GM19324 (cell line): ENCODE measurements at regions not wholly inside any gene's neighbourhood (a gene's known extent, or its start where the extent isn't known, plus 50 kb on each side); places are given as distances from the start of the nearest gene placed in this dataset.

ENCODE experiments used
- ATAC-seq: cut with Tn5 transposase; IDR thresholded peaks from one replicate; pipeline ENCODE4 v1.9.1; 2021; ENCODE audit warnings: mild to moderate bottlenecking, moderate library complexity; ENCODE audit not compliant: unreplicated experiment, low FRiP score

DNA sequence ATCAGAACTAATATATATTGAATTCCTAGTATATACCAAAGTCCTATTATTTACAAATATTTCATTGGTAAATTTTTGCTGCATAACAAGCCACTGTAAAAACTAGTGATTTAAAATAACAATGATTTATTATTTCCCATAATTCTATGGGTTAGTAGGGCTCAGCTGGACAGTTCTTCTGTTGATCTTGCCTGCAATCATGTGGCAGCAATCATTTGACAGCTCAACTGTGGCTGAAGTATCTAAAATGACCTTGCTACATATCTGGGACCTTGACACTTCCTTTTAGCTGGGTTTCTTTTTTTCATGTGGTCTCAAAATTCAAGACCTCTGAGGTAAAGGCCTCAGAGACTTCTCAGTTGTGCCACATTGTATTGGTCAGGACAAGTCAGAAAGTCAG, 598.5 kb upstream of the PITX2 start:
- no peak for ATAC-seq

DNA sequence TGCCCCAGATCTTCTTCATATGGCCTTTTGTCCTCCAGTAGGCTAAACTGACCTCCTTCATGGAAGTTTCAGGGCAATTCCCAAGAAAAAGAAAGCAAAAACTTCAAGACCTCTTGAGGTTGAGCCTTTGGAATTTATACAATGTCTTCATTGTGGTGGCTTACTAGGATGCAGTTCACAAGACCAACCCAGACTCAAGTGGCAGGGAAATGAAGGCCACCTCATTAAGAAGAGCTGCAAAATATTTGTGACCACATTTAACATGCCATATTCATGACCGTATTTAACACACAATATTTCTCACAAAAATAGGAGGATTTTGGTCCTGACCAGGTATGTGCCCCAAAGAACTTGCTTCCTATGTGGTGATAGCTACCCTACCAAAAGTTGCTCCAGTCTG, 605.5 kb upstream of the PITX2 start:
- no peak for ATAC-seq

DNA sequence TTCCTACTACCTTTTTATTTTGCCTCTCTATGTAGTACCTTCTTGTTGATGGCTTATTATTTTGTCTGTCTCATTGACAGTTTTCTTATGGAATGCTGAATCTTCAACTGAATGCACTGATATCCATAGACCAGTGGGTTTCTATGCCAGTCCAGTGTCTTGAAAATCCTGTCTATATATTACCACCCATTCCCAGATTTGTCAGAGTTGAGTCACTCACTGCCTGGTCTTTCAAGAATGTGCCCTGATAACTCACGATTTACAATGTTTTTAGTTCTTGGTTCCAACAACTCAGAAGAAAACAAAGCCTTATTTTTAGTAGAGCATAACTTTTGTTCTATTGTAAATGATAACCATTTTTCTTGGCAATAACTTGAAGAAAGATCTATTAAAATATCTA, 606.0 kb upstream of the PITX2 start:
- ATAC-seq: no peak

DNA sequence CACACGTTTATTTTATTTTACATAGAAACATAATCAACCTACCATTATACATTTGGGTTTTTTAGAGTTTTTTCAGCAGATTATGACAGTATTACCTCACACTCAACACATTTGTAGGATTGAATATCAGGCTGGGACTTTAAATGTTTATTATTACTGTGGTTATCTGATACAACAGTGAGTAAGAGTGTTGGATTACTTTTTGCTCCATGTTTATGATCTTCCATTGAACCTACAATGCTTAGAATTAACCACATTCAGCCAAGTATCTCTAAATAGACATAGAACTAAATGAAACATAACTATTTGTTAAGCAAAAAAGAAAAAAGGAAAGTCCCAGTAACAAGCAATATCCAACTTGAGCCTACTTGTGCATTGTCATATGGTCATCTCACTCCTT, 607.4 kb upstream of the PITX2 start:
- no peak for ATAC-seq

DNA sequence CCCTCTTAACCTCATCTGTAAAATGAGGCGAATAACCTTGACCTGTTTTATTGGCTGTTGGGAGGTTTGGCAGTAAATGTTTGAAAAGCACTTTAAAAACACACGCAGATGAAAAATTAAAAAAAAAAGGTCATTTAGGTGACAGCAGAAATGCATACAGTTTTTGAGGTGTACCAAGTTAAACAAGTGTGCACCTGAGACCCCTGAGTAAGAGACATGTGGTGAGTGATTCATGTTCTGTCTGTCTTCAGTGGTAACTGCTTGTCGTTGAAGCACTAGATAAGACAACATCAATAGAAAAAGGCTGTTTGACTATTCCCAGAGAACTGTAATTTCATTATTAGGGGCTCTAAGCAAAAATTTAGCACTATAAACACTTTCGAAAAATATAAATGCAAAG, 608.4 kb upstream of the PITX2 start:
- ATAC-seq: no peak

DNA sequence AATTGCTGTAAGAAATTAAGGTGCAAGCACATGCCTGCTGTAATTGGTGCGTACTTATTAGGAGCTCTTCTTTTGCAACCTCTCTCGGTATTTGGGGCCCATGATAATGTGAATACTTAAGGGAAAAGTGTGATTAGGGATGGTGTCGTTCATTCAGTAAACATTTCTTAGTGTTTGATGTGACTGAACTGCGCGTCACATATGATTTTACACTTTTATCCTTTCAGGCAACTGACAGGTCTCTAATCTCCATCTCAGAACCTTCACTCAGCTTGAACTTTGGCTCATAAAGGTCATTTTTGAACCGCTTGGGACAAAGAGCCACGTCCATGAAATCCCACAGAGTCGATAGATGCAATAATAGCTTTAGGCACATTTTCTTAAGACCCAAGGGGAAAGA, 612.1 kb upstream of the PITX2 start:
- ATAC-seq: no peak

DNA sequence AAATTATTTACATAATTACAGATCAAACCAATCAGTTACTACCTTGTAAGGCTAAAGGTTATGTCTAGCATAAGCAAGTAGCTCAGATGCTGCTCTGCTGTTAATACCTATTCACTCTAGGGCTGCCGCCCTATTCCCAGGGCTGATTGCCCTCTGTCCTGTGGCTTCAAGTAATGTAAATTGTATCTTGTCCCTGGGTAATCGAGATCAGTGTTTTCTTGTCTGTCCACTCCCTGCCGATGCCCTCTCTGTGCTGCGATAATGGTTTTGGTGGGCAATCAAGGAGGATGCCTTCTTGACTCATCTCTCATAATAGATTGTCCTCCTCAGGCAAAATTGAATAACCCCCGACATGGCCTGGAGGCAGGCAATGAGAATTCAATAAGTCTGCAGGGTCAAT, 641.0 kb upstream of the PITX2 start:
- no peak for ATAC-seq

DNA sequence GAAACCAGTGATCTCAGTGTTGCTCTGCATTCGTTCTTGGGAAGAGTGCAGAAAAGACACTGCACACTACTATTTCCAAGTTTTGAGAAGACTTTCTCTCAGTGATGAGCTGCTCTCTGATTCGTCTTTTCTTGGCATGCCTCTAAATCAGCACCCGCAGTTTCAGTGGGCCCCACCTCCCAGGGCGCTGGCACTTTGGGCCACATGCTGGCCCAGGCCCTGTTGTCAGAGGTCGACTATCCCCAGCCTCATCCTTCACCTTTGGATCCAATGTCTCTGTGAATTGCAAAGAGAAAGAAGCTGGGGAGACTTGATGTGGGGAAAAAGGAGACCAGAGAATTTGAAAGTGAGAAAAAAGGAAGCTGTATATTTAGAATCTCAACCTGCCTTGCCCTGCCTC, 644.1 kb upstream of the PITX2 start:
- ATAC-seq: no peak

DNA sequence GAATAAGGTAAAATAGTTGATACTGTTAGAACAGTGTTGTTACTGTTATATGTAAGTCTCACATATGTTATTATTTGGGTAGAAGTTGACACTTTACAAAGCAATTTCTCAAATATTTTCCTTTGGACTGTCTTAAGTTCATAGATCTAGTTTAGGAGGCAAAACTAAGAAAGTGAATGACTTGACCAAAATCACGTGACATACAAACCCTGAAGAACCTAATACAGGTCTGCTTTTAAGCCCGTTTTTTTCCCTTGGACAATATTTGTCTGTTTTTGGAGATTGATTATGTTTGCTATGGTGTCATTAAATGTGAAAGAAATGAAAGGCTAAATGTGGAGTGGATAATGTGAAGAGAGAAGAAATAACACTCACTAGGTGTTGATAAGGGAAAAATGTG, 644.9 kb upstream of the PITX2 start:
- ATAC-seq: no peak

DNA sequence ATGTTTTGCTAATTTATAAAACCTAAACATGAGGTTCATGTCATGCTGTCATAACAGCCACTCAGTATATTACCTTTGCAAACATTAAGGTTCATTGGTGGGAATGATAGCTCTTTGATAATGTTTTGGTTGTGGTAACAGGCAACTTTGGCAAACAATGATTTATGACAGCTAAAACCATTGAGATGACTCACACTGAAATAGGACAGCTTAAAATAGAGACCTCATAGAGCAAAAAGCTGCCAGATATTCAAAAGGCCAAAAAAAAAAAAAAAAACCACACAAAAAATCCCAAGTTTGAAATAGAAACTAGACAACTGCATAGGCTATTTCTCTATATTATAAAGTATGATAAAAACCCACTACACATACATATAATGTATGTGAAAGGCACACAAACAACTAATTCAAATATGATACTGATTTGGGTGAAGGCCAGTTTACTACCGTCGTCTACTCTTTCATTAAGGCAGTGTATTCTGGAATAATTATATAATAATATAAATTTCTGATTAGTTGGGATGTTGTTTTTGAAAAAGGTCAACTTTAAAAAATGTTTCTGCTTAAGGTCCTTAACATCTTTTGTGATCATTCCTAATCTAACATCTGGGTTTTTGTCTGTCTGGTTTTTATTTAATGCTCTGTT, 646.0 kb upstream of the PITX2 start:
- ATAC-seq: no peak

DNA sequence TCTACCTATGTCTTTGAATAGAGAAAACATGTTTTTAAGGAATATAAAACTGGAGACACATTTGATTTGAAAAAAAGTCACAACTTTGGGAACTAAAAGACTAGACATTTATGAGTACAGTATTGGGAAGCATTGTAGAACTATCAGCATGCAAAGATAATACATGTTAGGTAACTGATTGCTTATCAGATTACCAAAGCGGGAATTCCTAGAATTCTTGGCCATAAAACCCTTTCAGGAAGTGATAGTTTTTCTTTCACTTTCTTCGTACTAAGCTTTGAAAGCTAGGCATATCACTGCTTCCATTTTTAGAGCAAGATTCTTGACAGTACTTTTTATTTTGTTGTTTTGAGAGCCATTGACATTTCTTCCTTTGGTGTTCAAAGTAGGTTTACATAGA, 646.6 kb upstream of the PITX2 start:
- no peak for ATAC-seq

DNA sequence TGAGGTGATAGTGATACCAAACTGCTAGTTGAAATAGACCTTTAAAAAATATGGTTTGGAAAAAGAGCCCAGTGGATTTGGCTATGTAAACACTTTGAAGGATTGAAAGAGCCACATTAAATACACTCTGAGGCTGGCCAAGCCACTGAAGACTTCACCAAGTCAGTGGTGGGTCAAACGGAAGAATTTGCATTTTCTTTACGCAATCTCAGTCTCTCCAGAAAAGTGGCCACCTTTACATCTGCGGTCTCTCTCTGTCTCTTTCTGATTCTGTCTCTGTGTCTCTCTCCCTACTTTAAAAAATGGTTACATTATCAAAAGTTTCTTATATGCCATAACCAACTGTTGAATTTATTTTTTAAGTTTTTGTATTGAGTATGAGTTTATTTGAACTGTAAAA, 651.2 kb upstream of the PITX2 start:
- no peak for ATAC-seq

DNA sequence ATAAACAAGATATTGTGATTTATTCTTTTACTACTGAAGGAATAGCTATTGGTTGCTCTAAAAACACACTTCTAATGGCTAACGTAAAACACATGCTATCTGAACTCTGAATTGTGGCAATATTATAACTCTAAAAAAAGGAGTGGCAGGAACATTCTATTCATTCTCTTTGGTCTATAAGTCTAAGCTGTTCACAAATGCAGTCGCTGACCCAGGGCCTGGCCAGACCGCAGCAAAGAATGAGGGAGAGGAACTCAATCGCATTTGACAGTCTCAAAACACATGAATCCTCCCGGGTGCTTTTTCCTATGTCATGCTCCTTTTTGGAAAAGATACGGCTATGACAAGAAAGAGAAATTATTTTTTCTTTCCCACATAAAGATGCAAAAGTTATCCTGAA, 651.6 kb upstream of the PITX2 start:
- no peak for ATAC-seq

DNA sequence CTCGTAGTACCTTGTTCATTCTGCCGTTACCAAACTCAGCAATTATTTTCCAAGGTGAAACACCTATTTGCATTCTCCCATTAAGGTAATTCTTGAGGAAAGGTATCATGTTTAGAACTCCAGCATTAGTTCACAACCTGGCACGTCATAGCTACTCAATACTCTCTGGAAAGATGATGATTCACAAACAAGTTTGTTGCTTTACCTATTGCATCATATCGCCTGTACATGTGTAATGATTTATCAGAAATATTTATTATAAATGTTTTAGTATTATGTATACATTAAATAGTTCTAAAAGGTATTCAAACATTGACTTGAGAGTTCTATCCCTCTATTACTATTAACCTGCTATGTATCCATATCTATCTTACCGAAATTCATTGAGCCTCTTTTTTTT, 658.3 kb upstream of the PITX2 start:
- ATAC-seq: no peak

DNA sequence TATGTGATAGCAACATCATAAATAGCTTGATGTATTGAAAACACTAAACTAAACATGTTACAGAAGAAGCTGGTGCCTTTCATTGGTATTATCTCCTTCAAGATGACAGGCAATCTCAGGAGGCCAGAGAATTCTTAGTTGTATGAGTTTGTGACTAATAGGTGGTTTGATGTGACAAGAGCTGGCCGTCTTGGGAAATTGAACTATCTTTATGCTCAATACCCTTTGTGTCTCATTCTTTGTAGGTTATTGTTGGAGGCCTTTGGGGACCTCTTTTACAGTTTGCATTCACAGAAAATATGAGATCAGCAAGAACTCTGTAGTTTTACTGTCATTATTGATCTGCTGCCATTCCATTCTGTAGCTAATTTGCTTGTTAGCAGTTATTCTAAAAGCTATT, 659.2 kb upstream of the PITX2 start:
- ATAC-seq: no peak

DNA sequence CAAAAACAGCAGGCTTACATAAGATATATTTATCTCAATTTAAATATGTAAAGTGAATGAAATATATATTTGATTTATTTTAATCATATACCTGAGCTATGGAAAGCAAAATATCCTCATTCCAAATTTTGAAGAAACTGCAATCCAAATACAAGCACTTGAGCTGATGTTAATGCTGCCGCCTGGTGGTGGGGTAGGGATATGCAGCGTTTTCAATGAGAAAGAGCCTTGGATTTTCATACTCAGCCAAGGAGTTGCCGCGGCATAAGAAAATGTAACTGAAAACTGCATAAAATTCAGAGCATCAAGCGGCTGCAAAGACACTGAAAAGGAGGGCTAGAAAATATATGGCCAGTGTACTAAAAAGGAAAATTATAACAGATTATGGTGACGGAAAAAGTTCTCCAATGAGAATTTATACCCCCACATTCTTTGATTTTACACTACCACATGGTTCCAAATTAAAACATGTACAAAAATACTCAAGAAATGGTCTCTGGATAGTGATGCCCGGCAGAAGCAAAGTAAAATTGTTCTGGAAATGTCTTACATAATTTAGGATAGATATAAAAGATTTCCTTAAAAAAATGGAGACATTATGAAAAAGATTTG, 660.3 kb upstream of the PITX2 start:
- ATAC-seq: peak; percentile 49

DNA sequence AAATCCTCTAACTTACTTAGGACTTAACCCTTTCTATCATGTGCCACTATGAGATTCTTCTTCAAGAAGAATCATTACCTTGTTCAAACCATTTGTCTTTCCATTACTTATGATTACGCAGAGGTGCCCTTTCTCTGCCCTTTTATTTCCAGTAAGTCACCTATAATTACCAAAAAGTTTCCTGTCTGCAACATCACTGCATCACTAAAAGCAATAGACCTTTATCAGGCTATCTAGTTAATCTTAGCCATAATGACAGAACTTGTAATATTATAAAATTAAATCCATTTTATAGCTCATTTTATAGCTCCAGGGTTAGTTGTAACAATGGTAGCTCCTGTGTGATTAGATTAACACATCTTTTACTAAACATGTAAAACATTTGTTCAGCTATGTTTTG, 673.6 kb upstream of the PITX2 start:
- ATAC-seq: no peak

DNA sequence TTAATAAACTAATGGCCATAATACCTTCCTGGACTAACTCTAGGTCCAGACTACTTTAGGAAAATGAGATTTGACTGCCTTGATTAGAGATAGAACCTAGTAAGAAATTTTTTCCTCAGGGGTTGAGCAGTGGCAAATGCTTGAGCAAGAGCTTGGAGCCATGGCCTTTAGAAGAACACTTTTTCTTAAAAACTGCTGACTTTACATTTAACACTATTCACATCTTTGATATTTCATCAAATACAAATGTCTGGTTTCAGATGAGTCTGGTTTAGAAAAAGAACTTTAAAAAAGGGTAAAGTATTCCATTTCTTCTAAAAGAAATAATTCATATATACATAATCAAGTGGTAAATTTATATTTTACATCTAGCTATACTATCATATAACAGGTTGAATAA, 680.9 kb upstream of the PITX2 start:
- no peak for ATAC-seq

DNA sequence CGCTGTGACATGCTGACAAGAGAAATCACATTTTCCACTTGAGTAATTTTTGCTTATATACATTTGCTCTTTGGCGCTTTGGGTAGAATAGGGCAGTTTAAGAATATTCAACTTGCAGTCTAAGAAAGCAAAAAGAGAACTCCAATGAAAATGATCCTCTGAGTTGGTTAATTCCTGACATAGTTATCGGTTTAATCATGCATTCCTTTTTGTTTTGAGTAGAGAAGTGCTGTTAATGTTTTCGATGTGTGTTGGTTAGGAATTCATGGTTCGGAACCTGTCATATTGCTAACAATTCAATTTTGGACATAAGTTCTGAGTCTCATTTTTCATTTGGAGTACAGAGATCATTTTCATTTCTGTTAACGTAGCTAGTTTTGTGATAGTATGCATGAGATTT, 700.6 kb upstream of the PITX2 start:
- no peak for ATAC-seq

DNA sequence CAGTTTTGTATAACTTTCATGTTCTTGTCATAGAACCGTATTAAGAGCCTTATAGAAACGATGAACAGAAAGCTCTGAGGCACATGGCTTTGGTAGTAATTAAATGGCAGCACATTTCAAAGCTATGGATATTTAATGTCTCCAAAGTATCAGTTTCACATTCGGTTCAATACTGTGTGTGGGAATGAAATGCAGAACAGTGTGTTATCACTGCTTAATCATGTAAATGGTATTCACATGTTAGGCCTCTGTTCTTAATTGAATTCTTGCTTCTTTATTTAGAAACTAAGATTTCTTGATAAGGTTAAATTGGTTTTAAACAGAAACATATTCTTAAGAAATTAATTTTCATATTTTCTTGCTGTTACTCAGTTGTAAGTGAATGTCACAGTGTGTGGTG, 701.0 kb upstream of the PITX2 start:
- ATAC-seq: no peak

DNA sequence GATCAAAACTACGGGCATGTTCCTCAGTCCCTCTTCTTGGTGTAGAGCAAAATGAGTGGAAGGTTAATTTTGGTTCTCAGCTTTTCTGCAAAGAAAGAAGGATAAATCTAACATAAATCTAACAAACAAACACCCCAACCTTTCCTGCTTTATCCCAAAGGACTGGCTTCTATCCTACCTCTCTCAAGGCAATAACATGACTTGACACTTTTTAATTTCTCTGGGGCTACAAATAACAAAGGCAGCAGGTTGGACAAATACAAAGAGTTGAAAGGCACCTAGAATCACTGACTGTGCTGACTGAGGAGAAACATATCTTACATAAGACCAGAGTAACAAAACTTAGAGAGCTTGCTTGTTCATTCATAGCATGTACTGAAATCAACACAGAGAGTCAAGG, 703.6 kb upstream of the PITX2 start:
- no peak for ATAC-seq

DNA sequence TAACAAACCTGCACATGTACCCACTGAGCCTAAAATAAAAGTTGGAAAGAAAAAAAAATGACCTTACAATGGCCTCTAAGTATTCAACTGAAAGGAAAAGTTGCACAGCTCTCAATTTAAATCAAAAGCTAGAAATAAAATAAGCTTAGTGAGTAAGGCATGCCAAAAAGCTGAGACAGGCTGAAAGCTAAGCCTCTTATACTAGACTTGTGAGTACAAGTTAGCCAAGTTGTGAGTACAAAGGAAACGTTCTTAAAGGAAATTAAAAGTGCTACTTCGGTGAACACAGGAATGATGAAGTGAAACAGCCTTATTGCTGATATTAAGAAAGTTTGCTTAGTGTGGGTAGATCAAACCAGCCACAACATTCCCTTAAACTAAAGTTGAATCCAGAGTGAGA, 707.9 kb upstream of the PITX2 start:
- ATAC-seq: no peak

DNA sequence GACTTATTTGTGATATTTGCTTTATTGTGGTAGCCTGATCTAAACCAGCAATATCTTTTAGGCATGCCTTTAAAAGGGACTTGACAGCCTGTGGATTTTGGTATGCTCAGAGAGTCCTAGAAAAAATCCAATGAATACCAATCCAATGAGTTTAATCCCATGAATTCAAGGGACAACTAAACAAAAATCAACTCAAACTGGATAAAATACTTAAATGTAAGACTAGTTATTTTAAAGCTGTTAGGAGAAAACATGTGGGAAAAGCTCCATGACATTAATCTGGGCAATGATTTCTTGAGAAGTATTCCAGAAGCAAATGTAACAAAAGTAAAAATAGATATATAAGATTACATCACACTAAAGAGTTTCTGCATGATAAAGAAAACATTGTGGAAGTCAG, 711.5 kb upstream of the PITX2 start:
- no peak for ATAC-seq
